ENCODE measurements at regions not wholly inside any gene's neighbourhood (a gene's known extent, or its start where the extent isn't known, plus 50 kb on each side); places are given as distances from the start of the nearest gene placed in this dataset.

GRCh38 chr2:128537646-128538045, 219.0 kb upstream of the HS6ST1 start:
- DNase-seq, result no peak

GRCh38 chr2:128538396-128538795, 219.7 kb upstream of the HS6ST1 start:
- no peak for DNase-seq

- no peak for DNase-seq
These were observed 222.0 kb upstream of the HS6ST1 start for GRCh38 chr2:128540670-128541069.

- no peak for DNase-seq
These were observed 222.8 kb upstream of the HS6ST1 start for GRCh38 chr2:128541448-128541847.

- no peak for DNase-seq
These were observed 224.4 kb upstream of the HS6ST1 start for GRCh38 chr2:128543036-128543435.

- DNase-seq, result no peak
These were observed 225.0 kb upstream of the HS6ST1 start for GRCh38 chr2:128543646-128544045.

- DNase-seq, result no peak
These were observed 225.8 kb upstream of the HS6ST1 start for GRCh38 chr2:128544321-128545037.

GRCh38 chr2:128545085-128545484, 226.4 kb upstream of the HS6ST1 start:
- DNase-seq, result no peak

- no peak for DNase-seq
These were observed 227.2 kb upstream of the HS6ST1 start for GRCh38 chr2:128545829-128546228.

- no peak for DNase-seq
These were observed 229.0 kb upstream of the HS6ST1 start for GRCh38 chr2:128547667-128548066.

GRCh38 chr2:128548461-128548891, 229.8 kb upstream of the HS6ST1 start:
- DNase-seq, result no peak

GRCh38 chr2:128549094-128549493, 230.4 kb upstream of the HS6ST1 start:
- no peak for DNase-seq

- no peak for DNase-seq
These were observed 231.1 kb upstream of the HS6ST1 start for GRCh38 chr2:128549646-128550260.

- no peak for DNase-seq
These were observed 231.7 kb upstream of the HS6ST1 start for GRCh38 chr2:128550389-128550788.

- DNase-seq, result no peak
These were observed 232.2 kb upstream of the HS6ST1 start for GRCh38 chr2:128550801-128551416.

GRCh38 chr2:128551435-128551834, 232.8 kb upstream of the HS6ST1 start:
- DNase-seq, result no peak

GRCh38 chr2:128552141-128552805, 233.6 kb upstream of the HS6ST1 start:
- no peak for DNase-seq

GRCh38 chr2:128552806-128553551, 234.3 kb upstream of the HS6ST1 start:
- no peak for DNase-seq

- no peak for DNase-seq
These were observed 235.6 kb upstream of the HS6ST1 start for GRCh38 chr2:128554151-128554769.

- DNase-seq, result no peak
These were observed 236.8 kb upstream of the HS6ST1 start for GRCh38 chr2:128555433-128555832.

GRCh38 chr2:128556089-128556488, 237.4 kb upstream of the HS6ST1 start:
- no peak for DNase-seq

- DNase-seq, result no peak
These were observed 238.0 kb upstream of the HS6ST1 start for GRCh38 chr2:128556633-128557032.

- DNase-seq, result no peak
These were observed 238.4 kb upstream of the HS6ST1 start for GRCh38 chr2:128557069-128557468.
